ENCODE measurements at regions not wholly inside any gene's neighbourhood (a gene's known extent, or its start where the extent isn't known, plus 50 kb on each side); places are given as distances from the start of the nearest gene placed in this dataset.

DNA sequence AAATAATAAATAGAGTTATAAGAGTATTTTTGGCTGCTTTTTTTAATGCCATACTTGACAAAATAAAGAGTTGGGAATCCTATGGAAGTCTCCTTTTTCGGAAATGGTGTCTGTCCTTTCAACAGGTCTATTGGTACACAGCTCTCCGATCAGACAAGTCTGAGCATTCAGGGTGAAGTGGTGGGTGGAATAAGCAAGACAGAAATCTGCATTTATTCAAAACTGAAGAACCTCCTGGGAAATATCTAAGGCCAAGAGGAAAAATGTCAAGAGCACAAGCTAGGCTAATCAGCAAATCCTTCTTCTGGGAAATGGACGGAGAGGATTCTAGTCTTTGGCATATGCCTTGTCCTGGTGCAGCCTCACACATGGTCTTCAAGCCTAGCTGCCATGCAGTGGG lies 309.0 kb downstream of the CENPC start:
- TF ChIP-seq, protein P1, sequence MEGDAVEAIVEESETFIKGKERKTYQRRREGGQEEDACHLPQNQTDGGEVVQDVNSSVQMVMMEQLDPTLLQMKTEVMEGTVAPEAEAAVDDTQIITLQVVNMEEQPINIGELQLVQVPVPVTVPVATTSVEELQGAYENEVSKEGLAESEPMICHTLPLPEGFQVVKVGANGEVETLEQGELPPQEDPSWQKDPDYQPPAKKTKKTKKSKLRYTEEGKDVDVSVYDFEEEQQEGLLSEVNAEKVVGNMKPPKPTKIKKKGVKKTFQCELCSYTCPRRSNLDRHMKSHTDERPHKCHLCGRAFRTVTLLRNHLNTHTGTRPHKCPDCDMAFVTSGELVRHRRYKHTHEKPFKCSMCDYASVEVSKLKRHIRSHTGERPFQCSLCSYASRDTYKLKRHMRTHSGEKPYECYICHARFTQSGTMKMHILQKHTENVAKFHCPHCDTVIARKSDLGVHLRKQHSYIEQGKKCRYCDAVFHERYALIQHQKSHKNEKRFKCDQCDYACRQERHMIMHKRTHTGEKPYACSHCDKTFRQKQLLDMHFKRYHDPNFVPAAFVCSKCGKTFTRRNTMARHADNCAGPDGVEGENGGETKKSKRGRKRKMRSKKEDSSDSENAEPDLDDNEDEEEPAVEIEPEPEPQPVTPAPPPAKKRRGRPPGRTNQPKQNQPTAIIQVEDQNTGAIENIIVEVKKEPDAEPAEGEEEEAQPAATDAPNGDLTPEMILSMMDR (IDR thresholded peaks at IDR 0.05): no peak
- TF ChIP-seq POLR2A (IDR thresholded peaks at IDR 0.05): no peak
